DND-41 (cell line): ENCODE measurements at regions not wholly inside any gene's neighbourhood (a gene's known extent, or its start where the extent isn't known, plus 50 kb on each side); places are given as distances from the start of the nearest gene placed in this dataset.

Experiments
- ATAC-seq: fragments of 200-7000 bp; cut with Tn5 transposase; 3 replicates; pipeline ENCODE4 v1.9.1; 2021; ENCODE audit warnings: low read depth; ENCODE audit not compliant: insufficient read depth
- DNase-seq: peaks from one replicate; pipeline ENCODE4 v3.0.0-alpha.2; 2020
- H2AFZ ChIP-seq: 2 replicates; pipeline ENCODE4 v1.6.0; 2012; ENCODE audit warnings: low read depth, low read length
- H3K27ac ChIP-seq: 2 replicates; pipeline ENCODE4 v1.5.1; 2012; ENCODE audit warnings: low read length, inconsistent platforms
- H3K27me3 ChIP-seq: fragments of 200-600 bp; sonication (generic); 2 replicates; pipeline ENCODE4 v1.6.0; 2012; ENCODE audit warnings: low read length, mild to moderate bottlenecking, inconsistent platforms; ENCODE audit not compliant: insufficient read depth, poor library complexity
- H3K36me3 ChIP-seq: 2 replicates; pipeline ENCODE4 v1.5.1; 2012; ENCODE audit warnings: low read length, inconsistent platforms; ENCODE audit not compliant: insufficient read depth
- H3K4me1 ChIP-seq: 2 replicates; pipeline ENCODE4 v1.5.1; 2012; ENCODE audit warnings: mild to moderate bottlenecking, low read length; ENCODE audit not compliant: insufficient read depth
- H3K4me2 ChIP-seq: 2 replicates; pipeline ENCODE4 v1.6.0; 2012; ENCODE audit warnings: mild to moderate bottlenecking, moderate library complexity, low read length, inconsistent platforms; ENCODE audit not compliant: insufficient read depth
- H3K4me3 ChIP-seq, 2 experiments: fragments of 200-600 bp in 1 of 2; shearing (Covaris generic) in 1 of 2; 2 replicates each; pipeline ENCODE4 v1.5.1; 2012 to 2016; ENCODE audit warnings: inconsistent platforms in 2 of 2, low read length in 2 of 2, mild to moderate bottlenecking in 2 of 2, low read depth in 1 of 2, moderate library complexity in 1 of 2
- H3K79me2 ChIP-seq: 2 replicates; pipeline ENCODE4 v1.6.0; 2012; ENCODE audit warnings: low read length, inconsistent platforms; ENCODE audit not compliant: insufficient read depth
- H3K9ac ChIP-seq: 2 replicates; pipeline ENCODE4 v1.6.0; 2012; ENCODE audit warnings: low read depth, mild to moderate bottlenecking, inconsistent platforms, low read length, moderate library complexity
- H3K9me3 ChIP-seq: 2 replicates; pipeline ENCODE4 v1.5.1; 2012; ENCODE audit warnings: low read length, moderate library complexity, mild to moderate bottlenecking, inconsistent platforms; ENCODE audit not compliant: insufficient read depth, severe bottlenecking
- H4K20me1 ChIP-seq: 2 replicates; pipeline ENCODE4 v1.6.0; 2012; ENCODE audit warnings: low read length; ENCODE audit not compliant: insufficient read depth
- EZH2 ChIP-seq: IDR thresholded peaks from 3 replicates; pipeline ENCODE4 v1.6.1; 2012; ENCODE audit warnings: borderline replicate concordance, low read depth, mild to moderate bottlenecking, moderate library complexity, low read length, inconsistent platforms; ENCODE audit not compliant: severe bottlenecking
- TF ChIP-seq, protein P1 (sequence below): IDR thresholded peaks from 2 replicates; pipeline ENCODE4 v1.5.1; 2012; ENCODE audit warnings: borderline replicate concordance, low read length, moderate library complexity, mild to moderate bottlenecking; ENCODE audit not compliant: poor library complexity, severe bottlenecking; ENCODE audit errors: extremely low read depth

DNA sequence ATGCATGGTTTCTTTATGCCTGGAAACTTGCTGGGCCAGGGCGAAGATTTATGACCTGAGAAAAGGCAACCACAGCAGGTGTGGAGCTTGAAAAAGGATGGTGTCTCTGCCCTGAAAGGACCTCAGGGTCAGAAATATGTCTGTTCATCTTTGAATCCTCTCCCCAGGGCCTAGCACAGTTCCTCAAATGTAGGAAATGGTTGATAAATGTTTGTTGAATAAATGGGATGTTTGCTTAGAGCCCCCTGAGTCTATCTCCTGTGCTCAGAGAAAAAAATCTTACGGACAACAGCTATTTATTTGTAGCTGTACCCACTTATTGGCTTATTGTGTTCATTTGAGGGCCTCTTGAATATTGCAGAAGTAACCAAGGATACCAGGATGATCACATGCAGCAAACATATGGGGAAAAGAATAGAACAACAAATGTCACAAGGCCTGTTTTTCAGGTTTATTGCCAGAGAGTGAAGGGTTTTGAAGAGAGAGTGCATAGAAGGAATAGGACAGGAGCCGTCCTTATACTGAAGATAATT is 114.5 kb downstream of the KLF5 start:
- no peak for DNase-seq
- Histone ChIP-seq H3K9me3 (no peaks in the 10 kb centered on the region), H3K4me1 (0 out of 2 replicates have a peak, but pooled peaks cover 5% of the 10 kb centered on the region), H3K4me3 (no peak overlapping the region), H2AFZ (no peak overlapping the region), H3K36me3 (no peaks in the 10 kb centered on the region), H3K9ac (no peak overlapping the region), H4K20me1 (no peaks in the 10 kb centered on the region), H3K27me3 (no peaks in the 10 kb centered on the region), H3K79me2 (no peaks in the 10 kb centered on the region), H3K27ac (no peak overlapping the region), H3K4me2 (no peak overlapping the region)
- no peak for ATAC-seq
- TF ChIP-seq EZH2 = no peak
- TF ChIP-seq, protein P1, sequence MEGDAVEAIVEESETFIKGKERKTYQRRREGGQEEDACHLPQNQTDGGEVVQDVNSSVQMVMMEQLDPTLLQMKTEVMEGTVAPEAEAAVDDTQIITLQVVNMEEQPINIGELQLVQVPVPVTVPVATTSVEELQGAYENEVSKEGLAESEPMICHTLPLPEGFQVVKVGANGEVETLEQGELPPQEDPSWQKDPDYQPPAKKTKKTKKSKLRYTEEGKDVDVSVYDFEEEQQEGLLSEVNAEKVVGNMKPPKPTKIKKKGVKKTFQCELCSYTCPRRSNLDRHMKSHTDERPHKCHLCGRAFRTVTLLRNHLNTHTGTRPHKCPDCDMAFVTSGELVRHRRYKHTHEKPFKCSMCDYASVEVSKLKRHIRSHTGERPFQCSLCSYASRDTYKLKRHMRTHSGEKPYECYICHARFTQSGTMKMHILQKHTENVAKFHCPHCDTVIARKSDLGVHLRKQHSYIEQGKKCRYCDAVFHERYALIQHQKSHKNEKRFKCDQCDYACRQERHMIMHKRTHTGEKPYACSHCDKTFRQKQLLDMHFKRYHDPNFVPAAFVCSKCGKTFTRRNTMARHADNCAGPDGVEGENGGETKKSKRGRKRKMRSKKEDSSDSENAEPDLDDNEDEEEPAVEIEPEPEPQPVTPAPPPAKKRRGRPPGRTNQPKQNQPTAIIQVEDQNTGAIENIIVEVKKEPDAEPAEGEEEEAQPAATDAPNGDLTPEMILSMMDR = no peak

DNA sequence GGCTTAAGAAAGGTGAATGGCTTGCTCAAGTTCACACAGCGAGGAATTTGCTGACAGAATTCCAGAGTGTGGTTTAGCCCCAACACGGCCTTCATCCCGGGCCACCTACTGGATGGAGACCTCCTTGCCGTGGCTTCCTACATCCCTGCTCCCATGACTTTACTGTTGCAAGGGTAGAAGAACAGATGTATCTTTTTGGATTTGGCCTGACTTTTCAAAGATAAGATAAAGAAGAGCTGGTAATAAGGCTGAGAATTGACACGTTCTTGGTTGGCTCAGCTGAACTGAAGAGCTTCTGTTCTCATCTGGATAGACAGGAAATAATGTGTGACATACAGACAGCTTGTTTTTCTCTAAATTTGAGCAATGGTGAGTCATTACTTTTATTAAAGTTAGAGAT is 113.1 kb downstream of the KLF5 start:
- no peaks in the 10 kb centered on the region for H3K27me3 ChIP-seq
- TF ChIP-seq, protein P1 = no peak
- no peaks in the 10 kb centered on the region for H4K20me1 ChIP-seq
- H3K9ac ChIP-seq = no peak overlapping the region
- 0 out of 2 replicates have a peak, but pooled peaks cover 5% of the 10 kb centered on the region for H3K4me1 ChIP-seq
- H3K27ac ChIP-seq = no peak overlapping the region
- no peak overlapping the region for H3K4me2 ChIP-seq
- no peaks in the 10 kb centered on the region for H3K9me3 ChIP-seq
- no peaks in the 10 kb centered on the region for H3K36me3 ChIP-seq
- H2AFZ ChIP-seq = no peak overlapping the region
- no peak overlapping the region for H3K4me3 ChIP-seq
- no peaks in the 10 kb centered on the region for H3K79me2 ChIP-seq
- DNase-seq = no peak
- no peak for ATAC-seq

DNA sequence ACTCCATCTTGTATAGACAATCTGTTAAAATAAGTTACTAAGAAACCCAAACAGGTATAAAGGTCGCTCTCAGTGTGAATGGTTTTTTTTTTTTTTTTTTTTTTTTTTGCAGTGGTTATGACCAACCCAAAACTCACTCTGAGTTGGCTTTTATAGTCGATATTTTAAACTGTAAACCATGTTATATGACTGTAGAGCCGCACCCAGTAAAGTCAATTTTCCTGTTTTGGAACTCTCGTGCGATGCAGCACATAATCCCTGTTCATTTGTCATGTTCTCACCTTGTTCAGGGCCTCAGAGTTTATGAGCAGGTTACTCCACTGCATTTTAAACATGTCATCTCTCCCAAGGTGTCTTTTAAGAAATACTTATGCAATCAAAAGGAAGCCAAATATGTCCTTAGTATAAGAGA is 112.5 kb downstream of the KLF5 start:
- H4K20me1 ChIP-seq = no peaks in the 10 kb centered on the region
- H3K9me3 ChIP-seq = no peaks in the 10 kb centered on the region
- no peaks in the 10 kb centered on the region for H3K27me3 ChIP-seq
- H2AFZ ChIP-seq = no peak overlapping the region
- ATAC-seq = no peak
- no peaks in the 10 kb centered on the region for H3K79me2 ChIP-seq
- H3K4me1 ChIP-seq = 0 out of 2 replicates have a peak, but pooled peaks cover 5% of the 10 kb centered on the region
- TF ChIP-seq, protein P1 = no peak
- no peak for TF ChIP-seq EZH2
- no peak overlapping the region for H3K4me3 ChIP-seq
- no peak overlapping the region for H3K9ac ChIP-seq
- no peak overlapping the region for H3K4me2 ChIP-seq
- no peak for DNase-seq
- H3K27ac ChIP-seq = no peak overlapping the region
- H3K36me3 ChIP-seq = no peaks in the 10 kb centered on the region
